Hematopoietic multipotent progenitor cell treated with erythropoietin and hydrocortisone succinate and interleukin-3 and kit ligand, for 8 days (in vitro differentiated cells): ENCODE measurements at regions not wholly inside any gene's neighbourhood (a gene's known extent, or its start where the extent isn't known, plus 50 kb on each side); places are given as distances from the start of the nearest gene placed in this dataset.
"Not testable (repeated sequence)": the region's sequence is repeated elsewhere in the genome, so short reads cannot be mapped to it uniquely, and the experiment has no call there.

Source experiments
- DNase-seq: peaks from one replicate; pipeline ENCODE4 v3.0.0-alpha.2; 2015

GRCh38 chr16:18148132-18148531, 188.4 kb downstream of the NPIPA8 start:
- not testable (repeated sequence) for DNase-seq

GRCh38 chr16:18146601-18147142, 189.9 kb downstream of the NPIPA8 start:
- not testable (repeated sequence) for DNase-seq

- DNase-seq: not testable (repeated sequence)
These were observed 194.5 kb downstream of the NPIPA8 start for GRCh38 chr16:18142066-18142465.

- DNase-seq: not testable (repeated sequence)
These were observed 200.2 kb downstream of the NPIPA8 start for GRCh38 chr16:18136288-18136687.

GRCh38 chr16:18135024-18135423, 201.5 kb downstream of the NPIPA8 start:
- not testable (repeated sequence) for DNase-seq

GRCh38 chr16:18131587-18131986, 204.9 kb downstream of the NPIPA8 start:
- DNase-seq: not testable (repeated sequence)

- DNase-seq: not testable (repeated sequence)
These were observed 205.9 kb downstream of the NPIPA8 start for GRCh38 chr16:18130478-18131120.

GRCh38 chr16:18127033-18127432, 209.5 kb downstream of the NPIPA8 start:
- DNase-seq: not testable (repeated sequence)

GRCh38 chr16:18119092-18119491, 217.4 kb downstream of the NPIPA8 start:
- not testable (repeated sequence) for DNase-seq

GRCh38 chr16:18118684-18119083, 217.9 kb downstream of the NPIPA8 start:
- not testable (repeated sequence) for DNase-seq

GRCh38 chr16:18118071-18118470, 218.5 kb downstream of the NPIPA8 start:
- DNase-seq: peak; percentile 1

GRCh38 chr16:18104412-18104811, 232.1 kb downstream of the NPIPA8 start:
- not testable (repeated sequence) for DNase-seq

GRCh38 chr16:18101077-18101476, 235.5 kb downstream of the NPIPA8 start:
- not testable (repeated sequence) for DNase-seq

- not testable (repeated sequence) for DNase-seq
These were observed 243.9 kb downstream of the NPIPA8 start for GRCh38 chr16:18092605-18093004.

- DNase-seq: not testable (repeated sequence)
These were observed 255.7 kb downstream of the NPIPA8 start for GRCh38 chr16:18080658-18081363.

GRCh38 chr16:18077910-18078309, 258.6 kb downstream of the NPIPA8 start:
- not testable (repeated sequence) for DNase-seq

- DNase-seq: no peak
These were observed 264.4 kb downstream of the NPIPA8 start for GRCh38 chr16:18072161-18072560.

- DNase-seq: no peak
These were observed 266.9 kb downstream of the NPIPA8 start for GRCh38 chr16:18069683-18070082.

GRCh38 chr16:18068477-18068876, 268.1 kb downstream of the NPIPA8 start:
- DNase-seq: no peak

- no peak for DNase-seq
These were observed 273.8 kb downstream of the NPIPA8 start for GRCh38 chr16:18062713-18063112.

GRCh38 chr16:18060351-18060750, 276.2 kb downstream of the NPIPA8 start:
- no peak for DNase-seq

GRCh38 chr16:18059577-18059976, 277.0 kb downstream of the NPIPA8 start:
- DNase-seq: no peak

- no peak for DNase-seq
These were observed 277.4 kb downstream of the NPIPA8 start for GRCh38 chr16:18059089-18059488.

GRCh38 chr16:18055411-18055916, 281.1 kb downstream of the NPIPA8 start:
- DNase-seq: no peak
